HepG2 (cell line): ENCODE measurements at regions not wholly inside any gene's neighbourhood (a gene's known extent, or its start where the extent isn't known, plus 50 kb on each side); places are given as distances from the start of the nearest gene placed in this dataset.

Source experiments
- ATAC-seq: fragments of 200-7000 bp; cut with Tn5 transposase; 3 replicates; pipeline ENCODE4 v1.9.1; 2020; ENCODE audit warnings: mild to moderate bottlenecking, moderate library complexity
- BruUV-seq: library from RNA; stranded (reverse); fragments of 400-500 nt; replicated peaks from 2 replicates; lab custom pipeline; 2021; lab: Mats Ljungman, UMichigan
- CTCF ChIA-PET: fragments of 300-600 bp; formaldehyde crosslinking; extraction: SDS; loops from one replicate; lab custom pipeline; 2021; ENCODE audit warnings: low total read pairs, inconsistent platforms, low intra/inter-chr PET ratio; lab: Yijun Ruan, JAX
- POLR2A ChIA-PET: fragments of 350-600 bp; sonication (Branson Sonifier 250); formaldehyde crosslinking; loops from one replicate; lab custom pipeline; 2020; ENCODE audit warnings: antibody characterized with exemption, inconsistent platforms; lab: Yijun Ruan, JAX
- DNase-seq: peaks from one replicate; pipeline ENCODE4 v3.0.0-alpha.2; 2015; ENCODE audit warnings: low spot score
- FAIRE-seq: peaks from 3 replicates; lab custom pipeline; 2011; peaks lifted over from hg19 to GRCh38; lab: Jason Lieb, UNC
- H2AFZ ChIP-seq: one replicate; pipeline ENCODE4 v1.6.1; 2011; ENCODE audit warnings: low read length, inconsistent platforms
- H3K27ac ChIP-seq: fragments of 300-600 bp; 3 replicates; pipeline ENCODE4 v1.8.0; 2011; ENCODE audit warnings: mixed run types, mild to moderate bottlenecking, mixed read lengths, low read length, inconsistent platforms; ENCODE audit not compliant: insufficient read depth; ENCODE audit errors: extremely low read length
- H3K27me3 ChIP-seq, 2 experiments: fragments of 200-600 bp in 1 of 2; 2 replicates in 1 of 2; 3 replicates in 1 of 2; pipeline versions ENCODE4 v1.6.0 to v1.8.0; 2011; ENCODE audit warnings: low read length in 2 of 2, mild to moderate bottlenecking in 2 of 2, moderate library complexity in 2 of 2, inconsistent platforms in 1 of 2; ENCODE audit not compliant: insufficient read depth in 2 of 2, control insufficient read depth in 1 of 2
- H3K36me3 ChIP-seq, 2 experiments: fragments of 200-600 bp in 1 of 2; replicated peaks in 1 of 2; 2 replicates in 1 of 2; 3 replicates in 1 of 2; pipeline versions ENCODE4 v1.5.1 to v1.8.0; 2011; ENCODE audit warnings: low read length in 2 of 2, inconsistent platforms in 1 of 2; ENCODE audit not compliant: insufficient read depth in 2 of 2, control insufficient read depth in 1 of 2
- H3K4me1 ChIP-seq: 2 replicates; pipeline ENCODE4 v1.5.1; 2012; ENCODE audit warnings: low read length, inconsistent platforms; ENCODE audit not compliant: insufficient read depth
- H3K4me2 ChIP-seq: 2 replicates; pipeline ENCODE4 v1.6.0; 2011; ENCODE audit warnings: low read depth, low read length, inconsistent platforms
- H3K4me3 ChIP-seq, 3 experiments: fragments of 200-600 bp in 1 of 3; sonication (generic), shearing (Covaris generic) in 1 of 3; replicated peaks in 1 of 3; 2 replicates each; pipeline ENCODE4 v1.5.1; 2011 to 2016; ENCODE audit warnings: low read length in 3 of 3, inconsistent platforms in 2 of 3, low read depth in 2 of 3, mild to moderate bottlenecking in 2 of 3, control low read depth in 1 of 3, mixed read lengths in 1 of 3; ENCODE audit not compliant: insufficient read depth in 1 of 3
- H3K79me2 ChIP-seq: one replicate; pipeline ENCODE4 v1.6.1; 2011; ENCODE audit warnings: low read length, inconsistent platforms; ENCODE audit not compliant: insufficient read depth
- H3K9ac ChIP-seq: 2 replicates; pipeline ENCODE4 v1.6.0; 2011; ENCODE audit warnings: mild to moderate bottlenecking, low read depth, low read length, inconsistent platforms; ENCODE audit not compliant: insufficient read depth
- H3K9me3 ChIP-seq: 2 replicates; pipeline ENCODE4 v1.5.1; 2012; ENCODE audit warnings: mild to moderate bottlenecking, low read length
- H4K20me1 ChIP-seq: 2 replicates; pipeline ENCODE4 v1.6.0; 2011; ENCODE audit warnings: inconsistent platforms, mild to moderate bottlenecking, low read length, moderate library complexity; ENCODE audit not compliant: insufficient read depth
- ATF2 ChIP-seq: sonication (generic); formaldehyde crosslinking; IDR thresholded peaks from 2 replicates; pipeline ENCODE4 v1.4.0; 2020; ENCODE audit warnings: missing genetic modification reagents
- ATF7-NPFF ChIP-seq: sonication (generic); formaldehyde crosslinking; IDR thresholded peaks from 2 replicates; pipeline ENCODE4 v1.8.1; 2023; ENCODE audit warnings: mild to moderate bottlenecking, low read depth, missing genetic modification reagents, moderate library complexity
- CBX1 ChIP-seq: IDR thresholded peaks from one replicate; pipeline ENCODE4 v1.6.1; 2016; ENCODE audit warnings: antibody characterized with exemption, low read depth
- CREB3 ChIP-seq: sonication (generic); formaldehyde crosslinking; IDR thresholded peaks from 2 replicates; pipeline ENCODE4 v1.5.0; 2020; ENCODE audit warnings: missing genetic modification reagents
- KAT8 ChIP-seq: IDR thresholded peaks from 2 replicates; pipeline ENCODE4 v1.6.1; 2016; ENCODE audit warnings: missing genetic modification reagents, missing compliant biosample characterization
- LRRFIP1 ChIP-seq: sonication (generic); formaldehyde crosslinking; conservative IDR thresholded peaks from 2 replicates; pipeline ENCODE4 v1.4.0; 2020; ENCODE audit warnings: missing genetic modification reagents
- NONO ChIP-seq, 2 experiments: fragments of 450-650 bp in 1 of 2; sonication (generic) in 1 of 2; formaldehyde crosslinking in 1 of 2; IDR thresholded peaks in 1 of 2; conservative IDR thresholded peaks in 1 of 2; 2 replicates each; pipeline versions ENCODE4 v1.6.1 to v1.8.0; 2017 to 2022; ENCODE audit warnings: mild to moderate bottlenecking in 1 of 2, missing genetic modification reagents in 1 of 2, moderate library complexity in 1 of 2
- SCMH1 ChIP-seq: sonication (generic); formaldehyde crosslinking; IDR thresholded peaks from 2 replicates; pipeline ENCODE4 v1.9.0; 2021; ENCODE audit warnings: missing genetic modification reagents, mild to moderate bottlenecking, borderline replicate concordance
- ZC3H4 ChIP-seq: sonication (generic); formaldehyde crosslinking; IDR thresholded peaks from 2 replicates; pipeline ENCODE4 v1.4.0; 2020; ENCODE audit warnings: missing genetic modification reagents, borderline replicate concordance
- ZNF18 ChIP-seq: sonication (generic); formaldehyde crosslinking; IDR thresholded peaks from 2 replicates; pipeline ENCODE4 v1.8.0; 2022; ENCODE audit warnings: mild to moderate bottlenecking, missing genetic modification reagents; ENCODE audit not compliant: insufficient replicate concordance
- ZNF234 ChIP-seq: sonication (generic); formaldehyde crosslinking; conservative IDR thresholded peaks from 2 replicates; pipeline ENCODE4 v1.5.1; 2020; ENCODE audit warnings: mild to moderate bottlenecking, missing genetic modification reagents
- ZNF292 ChIP-seq: sonication (generic); formaldehyde crosslinking; IDR thresholded peaks from 2 replicates; pipeline ENCODE4 v1.8.1; 2022; ENCODE audit warnings: mild to moderate bottlenecking, low read depth, missing genetic modification reagents, borderline replicate concordance
- ZNF414 ChIP-seq: sonication (generic); formaldehyde crosslinking; IDR thresholded peaks from 2 replicates; pipeline ENCODE4 v1.5.0; 2020; ENCODE audit warnings: missing genetic modification reagents
- ZNF605 ChIP-seq: sonication (generic); formaldehyde crosslinking; IDR thresholded peaks from 2 replicates; pipeline ENCODE4 v1.8.0; 2022; ENCODE audit warnings: mild to moderate bottlenecking, missing genetic modification reagents
- ZNF782 ChIP-seq: sonication (generic); formaldehyde crosslinking; IDR thresholded peaks from 2 replicates; pipeline ENCODE4 v1.4.0; 2020; ENCODE audit warnings: missing genetic modification reagents, mild to moderate bottlenecking, borderline replicate concordance
- WGBS: methylation state at CpG from one replicate; pipeline ENCODE4 v1.1.6; 2017; ENCODE audit warnings: low lambda C conversion rate; 5-methylcytosine and 5-hydroxymethylcytosine counted together
- in situ Hi-C: cut with HindIII; loops from 2 replicates; pipeline ENCODE4 v1.10.0; 2017; ENCODE audit warnings: low pct_unique_long_range_greater_than_20kb; ENCODE audit not compliant: extremely low pct_ligation_motif_present
- intact Hi-C: fragments of 100-400 bp; cut with micrococcal nuclease; formaldehyde crosslinking; loops from one replicate; pipeline ENCODE4 v1.10.0; 2022; ENCODE audit not compliant: unreplicated experiment

- H3K9ac ChIP-seq = no peak overlapping the region
- no peak overlapping the region for H2AFZ ChIP-seq
- H3K9me3 ChIP-seq = peaks cover 67% of the 10 kb centered on the region
- WGBS = 2% methylated on average over 2 of the region's 2 CpGs
- no peaks in the 10 kb centered on the region for H3K36me3 ChIP-seq
- POLR2A ChIA-PET = no interaction called here
- no peaks in the 10 kb centered on the region for H3K4me1 ChIP-seq
- intact Hi-C loops (no loop called here), in situ Hi-C loops (no loop called here)
- H4K20me1 ChIP-seq = no peaks in the 10 kb centered on the region
- TF ChIP-seq SCMH1 (CRISPR knock-in tag) = no peak
- TF ChIP-seq ZNF782 (CRISPR knock-in tag) = no peak
- no peak for TF ChIP-seq ZNF414 (CRISPR knock-in tag)
- TF ChIP-seq LRRFIP1 (CRISPR knock-in tag) = no peak
- no peak for TF ChIP-seq CBX1
- no peak for TF ChIP-seq KAT8 (CRISPR knock-in tag)
- TF ChIP-seq ATF2 (CRISPR knock-in tag) = no peak
- no peak for TF ChIP-seq ZNF18 (CRISPR knock-in tag)
- no peak for TF ChIP-seq ZNF605 (CRISPR knock-in tag)
- no peak for TF ChIP-seq ZNF234 (CRISPR knock-in tag)
- no peak for TF ChIP-seq CREB3 (CRISPR knock-in tag)
- no peak for TF ChIP-seq ATF7-NPFF (CRISPR knock-in tag)
- TF ChIP-seq ZC3H4 (CRISPR knock-in tag) = no peak
- no peak for TF ChIP-seq ZNF292 (CRISPR knock-in tag)
- TF ChIP-seq NONO (IDR thresholded peaks at IDR 0.05) = no peak
- no peak for TF ChIP-seq NONO (CRISPR knock-in tag; conservative IDR thresholded peaks at IDR 0.05)
- BruUV-seq = no TSS peak
- H3K27me3 ChIP-seq = no peaks in the 10 kb centered on the region
- H3K4me2 ChIP-seq = no peak overlapping the region
- FAIRE-seq = no peak
- no peaks in the 10 kb centered on the region for H3K79me2 ChIP-seq
- ATAC-seq = no peak
- H3K4me3 ChIP-seq = no peak overlapping the region
- H3K27ac ChIP-seq = no peak overlapping the region
- DNase-seq = no peak
- CTCF ChIA-PET = no interaction called here
Measured at GRCh38 chr4:29278585-29278984, 1441.6 kb upstream of the PCDH7 start.
